ENCODE measurements at regions not wholly inside any gene's neighbourhood (a gene's known extent, or its start where the extent isn't known, plus 50 kb on each side); places are given as distances from the start of the nearest gene placed in this dataset.

- no peak for DNase-seq
Observed at GRCh38 chr16:51349626-51350025, 198.6 kb upstream of the SALL1 start.

- no peak for DNase-seq
Observed at GRCh38 chr16:51343411-51343810, 192.3 kb upstream of the SALL1 start.

DNA sequence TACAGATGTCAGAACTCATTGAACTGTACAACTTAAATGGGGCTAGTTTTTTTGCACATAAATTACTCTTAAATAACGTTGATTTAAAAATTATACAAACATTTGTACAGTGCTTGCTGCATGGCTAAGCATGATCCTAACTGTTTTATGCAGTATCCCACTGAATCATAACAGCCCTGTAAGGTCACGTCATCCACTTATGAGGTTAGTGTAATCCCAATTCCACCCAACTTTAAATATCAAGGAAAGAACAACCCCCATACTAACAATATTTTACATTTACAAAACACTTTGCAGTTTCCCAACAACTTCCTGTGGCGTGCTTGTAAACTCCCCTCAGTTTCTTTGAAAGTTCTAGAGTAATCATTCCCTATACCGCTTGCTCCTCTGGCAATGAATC is 190.1 kb upstream of the SALL1 start:
- no peak for DNase-seq

GRCh38 chr16:51337662-51338061 is 186.6 kb upstream of the SALL1 start:
- DNase-seq, result no peak

DNA sequence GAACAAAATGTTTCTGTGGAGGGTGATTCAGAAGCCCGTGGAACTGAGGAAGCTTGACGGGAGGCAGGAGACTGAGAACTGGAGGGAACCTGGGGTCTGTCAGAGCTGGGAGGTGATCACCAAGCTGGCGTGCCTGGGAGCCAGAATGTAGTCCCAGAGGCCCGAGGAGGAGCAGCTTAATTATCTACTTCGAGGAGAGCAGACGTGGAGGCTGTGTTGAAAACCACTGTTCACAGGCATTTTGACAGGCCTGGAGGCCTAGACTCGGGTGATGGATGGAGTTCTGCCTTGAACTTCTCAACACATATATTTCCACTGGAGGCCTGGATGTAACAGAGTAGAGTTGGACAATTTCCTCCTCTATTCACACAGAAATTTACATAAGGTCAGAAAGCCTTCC is 177.7 kb upstream of the SALL1 start:
- no peak for DNase-seq

- DNase-seq, result no peak
Observed at GRCh38 chr16:51327001-51327400, 175.9 kb upstream of the SALL1 start.

DNA sequence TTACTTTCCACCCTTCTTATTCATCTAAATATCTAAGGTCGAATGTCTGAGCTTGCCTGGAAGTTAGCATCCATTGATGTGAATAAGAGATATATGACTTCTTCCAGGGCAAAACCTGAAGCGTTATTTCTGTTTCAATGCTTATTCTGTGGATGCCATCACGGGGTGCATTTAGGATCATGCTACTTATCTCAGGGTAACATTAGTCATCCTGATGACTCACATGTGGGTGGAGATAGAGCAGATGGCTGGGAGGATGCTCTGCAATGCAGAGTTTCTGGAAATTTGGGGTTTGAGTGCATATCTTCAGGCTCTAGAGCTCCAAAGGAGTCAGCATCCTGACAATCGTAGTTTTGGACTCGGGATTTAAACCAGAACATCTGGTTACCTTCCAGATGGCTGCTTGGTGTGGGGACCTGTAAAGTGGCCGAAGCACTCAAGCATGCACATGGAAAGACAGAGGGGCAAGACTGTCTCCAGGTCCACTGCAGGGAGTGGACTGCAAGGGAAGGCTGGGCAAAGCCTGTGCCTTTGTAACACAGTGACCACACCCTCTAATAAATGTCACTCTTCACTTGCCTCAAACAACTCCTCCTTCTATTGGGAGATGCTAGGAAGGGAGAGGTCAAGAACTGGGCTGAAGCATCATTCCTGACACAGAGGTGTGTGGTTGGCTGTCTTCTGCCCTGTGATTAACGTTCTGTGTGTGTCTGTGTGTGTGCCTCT is 175.2 kb upstream of the SALL1 start:
- DNase-seq, result no peak

DNA sequence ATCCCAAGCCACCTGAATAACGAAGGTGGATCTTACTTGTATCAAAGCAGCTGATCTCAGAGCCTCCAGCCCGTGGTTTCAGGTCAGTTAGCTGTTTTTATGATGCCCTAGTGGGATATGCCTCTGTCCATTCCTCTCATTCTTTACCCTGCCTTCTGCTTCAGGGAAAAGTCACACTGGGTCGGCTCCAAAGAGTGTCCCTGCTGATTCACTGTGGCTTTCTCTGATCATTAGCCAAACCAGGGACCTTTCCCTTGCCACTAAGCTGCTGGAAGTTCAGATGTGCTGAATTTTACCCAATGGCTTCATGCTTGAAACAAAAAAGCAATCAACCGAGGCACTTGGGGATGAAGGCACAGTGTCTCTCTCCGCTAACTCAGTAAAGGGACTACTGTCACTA is 170.2 kb upstream of the SALL1 start:
- no peak for DNase-seq

DNA sequence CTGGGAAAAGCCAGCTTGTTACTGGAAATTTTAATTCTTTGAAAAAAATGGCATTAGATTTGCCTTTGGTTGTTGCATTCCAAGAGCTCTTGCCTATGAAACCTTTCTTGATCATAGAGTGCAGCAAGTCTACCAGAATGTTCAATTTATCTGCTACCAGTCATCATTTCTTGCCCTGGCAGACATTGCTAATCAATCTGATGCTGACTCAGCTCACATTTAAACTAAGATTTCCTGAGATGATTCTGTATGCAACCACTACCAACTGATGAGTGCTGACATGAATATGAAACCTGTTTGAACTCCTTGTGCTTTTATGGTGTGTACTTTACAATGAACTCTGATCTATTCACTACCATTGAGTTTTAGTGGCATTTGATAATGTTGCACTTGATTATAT is 166.5 kb upstream of the SALL1 start:
- no peak for DNase-seq

DNA sequence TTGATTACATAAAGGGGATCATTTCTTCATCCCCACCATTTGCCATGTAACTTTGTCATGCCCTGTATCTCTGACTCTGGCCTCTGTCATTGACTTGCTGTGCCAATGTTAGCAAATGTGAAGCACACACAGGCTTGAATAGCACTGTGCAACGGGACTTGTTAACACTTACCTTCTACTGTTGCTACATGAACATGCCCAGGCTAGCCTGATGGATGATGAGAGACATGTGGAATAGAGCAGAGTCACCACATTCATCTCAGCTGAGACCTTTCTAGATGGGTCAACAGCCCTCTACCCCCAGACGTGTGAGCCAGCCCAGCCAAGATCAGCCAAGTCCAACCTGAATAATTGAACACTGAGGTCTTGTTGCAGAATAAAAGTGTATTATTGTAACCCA is 162.1 kb upstream of the SALL1 start:
- DNase-seq, result no peak

DNA sequence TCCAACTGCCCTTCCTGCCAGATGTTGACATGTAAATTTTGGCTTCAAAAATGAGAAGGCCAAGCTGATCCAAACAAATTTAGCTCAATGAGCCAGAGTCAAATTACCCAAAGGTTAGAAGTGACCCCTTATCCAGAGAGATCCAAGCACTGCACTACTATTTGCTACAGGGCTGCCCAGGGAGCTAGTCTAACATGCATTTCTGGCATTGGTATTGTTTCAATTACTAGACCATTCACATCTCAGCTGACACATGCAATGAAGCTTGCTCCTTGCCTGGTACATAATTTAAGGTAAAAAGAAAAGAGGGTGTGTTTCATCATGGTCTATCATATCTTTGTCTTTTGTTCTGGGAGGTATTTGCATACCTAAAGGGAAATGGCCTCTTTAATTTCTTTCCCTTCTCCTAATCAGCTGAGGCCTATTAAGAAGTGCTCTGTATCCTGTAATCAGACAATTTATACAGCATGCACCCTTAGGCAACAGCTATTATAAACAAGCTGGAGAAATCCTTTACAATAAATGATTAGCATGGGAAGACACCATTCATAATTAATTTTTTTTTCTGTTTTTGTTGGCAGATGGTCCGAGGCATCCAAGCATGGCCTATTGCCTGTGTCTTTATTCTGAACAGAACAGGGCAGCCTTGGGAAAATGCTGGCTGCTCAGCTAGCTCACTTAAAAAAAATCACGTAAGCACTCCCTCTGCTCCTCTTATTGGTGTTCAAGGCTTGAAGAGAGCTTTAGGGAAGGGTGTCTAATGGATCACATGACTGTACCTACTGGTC is 161.5 kb upstream of the SALL1 start:
- DNase-seq, result no peak

DNA sequence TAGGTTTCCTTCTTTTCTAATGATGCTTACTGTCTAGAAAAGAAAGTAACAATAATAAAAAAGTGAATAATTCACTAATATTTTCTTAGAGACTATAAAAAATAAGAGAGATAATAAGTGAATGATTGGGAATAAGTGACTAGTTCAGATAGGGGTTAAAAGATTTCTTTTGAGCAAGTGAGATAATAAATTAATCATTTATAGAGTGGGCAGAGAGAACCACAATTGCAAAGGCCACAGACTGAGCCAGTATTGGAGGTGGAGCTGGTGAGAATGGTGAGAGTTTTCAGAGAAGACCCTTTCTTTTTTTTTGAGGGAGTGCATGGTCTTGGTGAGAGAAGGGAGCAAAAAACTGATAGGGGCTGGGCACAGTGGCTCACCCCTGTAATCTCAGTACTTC is 159.1 kb upstream of the SALL1 start:
- no peak for DNase-seq

- DNase-seq, result no peak
Observed at GRCh38 chr16:51306886-51307595, 156.0 kb upstream of the SALL1 start.

DNA sequence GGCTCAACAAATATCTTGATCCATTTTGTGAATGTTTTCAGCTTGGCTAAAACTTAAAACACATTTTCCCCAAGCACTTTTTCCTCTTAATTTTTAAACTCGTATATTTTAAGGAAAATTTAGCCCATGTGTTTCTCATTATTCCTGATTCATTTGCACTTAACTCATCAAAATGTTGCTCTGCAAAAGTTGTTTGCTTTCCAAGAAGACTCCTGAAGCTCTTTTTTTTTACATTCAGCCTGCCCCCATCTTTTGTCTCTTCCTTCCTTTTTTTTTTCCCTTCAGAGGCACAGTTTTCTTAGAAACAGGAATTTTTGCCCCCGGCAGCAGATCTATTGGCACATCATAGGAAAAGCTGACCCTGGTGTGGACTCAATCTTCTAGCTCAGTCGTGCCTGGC is 155.0 kb upstream of the SALL1 start:
- no peak for DNase-seq

GRCh38 chr16:51305337-51305736 is 154.3 kb upstream of the SALL1 start:
- no peak for DNase-seq

GRCh38 chr16:51302042-51302441 is 151.0 kb upstream of the SALL1 start:
- DNase-seq, result no peak

DNA sequence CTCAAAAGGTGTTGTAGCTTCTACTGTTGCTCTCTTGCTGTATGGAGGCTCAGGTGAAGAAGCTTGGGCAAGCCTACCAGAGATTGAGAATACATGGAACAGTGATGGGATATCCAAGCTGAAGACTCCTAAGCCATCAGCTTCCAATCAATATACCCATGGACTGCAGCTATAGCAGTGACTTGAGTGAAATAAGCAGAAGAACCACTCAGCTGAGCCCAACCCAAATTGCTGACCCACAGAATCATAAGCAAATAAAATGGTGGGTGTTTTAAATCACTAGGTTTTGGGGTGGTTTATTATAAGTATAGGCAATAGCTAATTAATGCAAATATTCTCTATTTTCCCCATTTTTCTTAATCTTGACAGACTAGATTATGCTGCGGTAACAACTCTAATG is 147.7 kb upstream of the SALL1 start:
- no peak for DNase-seq

- no peak for DNase-seq
Observed at GRCh38 chr16:51290442-51291285, 139.6 kb upstream of the SALL1 start.

DNA sequence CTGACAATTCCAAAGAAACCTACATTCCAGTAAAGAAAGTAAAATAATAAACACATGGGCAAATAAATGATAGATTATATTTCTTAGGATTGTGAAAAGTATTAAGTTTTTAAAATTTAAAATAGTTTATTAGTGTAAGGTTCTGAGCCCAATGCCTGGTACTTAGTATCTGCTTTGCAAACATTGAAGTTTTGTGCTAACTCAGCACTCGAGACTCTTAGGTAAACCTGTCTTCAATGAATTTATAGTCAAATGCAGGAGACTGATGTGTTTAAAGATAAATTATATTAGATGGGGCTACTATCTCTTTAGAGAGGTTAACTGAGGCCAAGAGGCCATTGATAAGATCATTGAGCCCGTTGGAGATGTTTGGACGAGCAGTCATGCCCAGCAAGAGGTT is 138.3 kb upstream of the SALL1 start:
- DNase-seq, result no peak

DNA sequence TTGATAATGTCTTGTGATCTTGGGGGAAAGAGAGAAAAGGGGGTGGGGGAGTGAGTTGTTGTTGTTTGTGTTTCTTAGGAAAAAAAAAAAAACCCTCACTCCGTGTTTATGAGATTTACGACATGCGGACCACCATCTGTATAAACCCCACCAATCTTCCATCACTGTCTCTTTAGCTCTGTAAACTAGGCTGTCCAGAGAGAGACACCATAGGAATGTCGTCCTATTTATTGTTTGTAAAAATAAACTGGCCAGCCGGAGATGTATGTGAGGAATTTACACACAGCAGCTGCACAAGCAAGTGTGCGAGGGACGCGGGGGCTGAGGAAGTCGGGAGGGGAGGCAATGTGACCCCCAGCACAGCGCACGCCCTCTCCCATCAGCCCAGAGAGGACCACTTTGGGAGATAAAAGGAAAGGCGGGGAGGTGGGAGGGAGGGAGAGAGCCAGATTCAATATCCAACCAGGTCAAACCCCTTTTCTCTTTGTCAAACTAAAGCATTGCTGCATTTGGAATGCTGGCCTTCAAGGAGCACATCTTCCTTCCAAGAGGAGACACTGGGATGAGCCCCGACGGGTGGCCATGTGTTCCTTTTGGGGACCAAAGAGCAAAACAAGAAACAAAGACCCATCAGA is 136.2 kb upstream of the SALL1 start:
- no peak for DNase-seq

DNA sequence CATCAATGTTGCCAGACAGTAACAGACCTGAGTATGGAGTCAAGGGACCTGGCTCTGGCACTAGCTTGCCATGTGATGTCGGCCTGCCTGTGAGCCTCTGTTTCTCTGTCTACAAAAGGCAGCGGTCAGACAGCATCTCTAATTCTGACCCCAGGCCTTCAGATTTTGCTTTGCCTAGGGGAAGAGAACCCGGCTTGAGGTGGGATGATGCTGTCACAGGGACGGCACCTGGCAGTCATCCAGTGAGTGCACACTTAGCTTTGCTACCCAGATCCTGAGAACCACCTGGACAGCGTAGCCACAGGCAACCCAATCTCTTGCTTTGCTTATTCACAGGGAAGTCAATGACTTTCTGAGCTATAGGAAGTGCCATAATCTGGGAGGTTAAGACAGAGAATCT is 135.2 kb upstream of the SALL1 start:
- no peak for DNase-seq

DNA sequence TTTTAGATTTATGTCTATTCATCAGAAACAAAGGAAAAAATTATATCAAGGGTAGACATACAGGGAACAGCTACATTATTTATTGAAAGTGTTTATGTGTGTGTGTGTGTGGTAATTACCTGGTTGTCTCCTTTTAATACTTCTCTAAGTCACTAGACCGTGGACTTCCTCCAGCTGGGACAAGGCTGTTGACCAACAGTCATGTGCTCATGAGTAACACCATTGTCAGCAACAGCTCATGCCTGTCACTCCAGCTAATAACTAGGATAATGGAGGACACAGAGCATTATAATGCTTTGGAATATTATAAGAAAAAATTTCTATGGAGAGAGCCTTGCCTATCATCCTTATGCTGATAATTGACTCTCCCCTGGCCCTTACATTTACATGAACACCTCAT is 125.3 kb upstream of the SALL1 start:
- DNase-seq, result no peak

GRCh38 chr16:51272420-51272819 is 121.3 kb upstream of the SALL1 start:
- DNase-seq, result no peak
